HG03095 (cell line): ENCODE measurements at regions not wholly inside any gene's neighbourhood (a gene's known extent, or its start where the extent isn't known, plus 50 kb on each side); places are given as distances from the start of the nearest gene placed in this dataset.

ENCODE experiments used
- ATAC-seq: cut with Tn5 transposase; IDR thresholded peaks from one replicate; pipeline ENCODE4 v1.9.1; 2021; ENCODE audit warnings: moderate library complexity; ENCODE audit not compliant: unreplicated experiment

DNA sequence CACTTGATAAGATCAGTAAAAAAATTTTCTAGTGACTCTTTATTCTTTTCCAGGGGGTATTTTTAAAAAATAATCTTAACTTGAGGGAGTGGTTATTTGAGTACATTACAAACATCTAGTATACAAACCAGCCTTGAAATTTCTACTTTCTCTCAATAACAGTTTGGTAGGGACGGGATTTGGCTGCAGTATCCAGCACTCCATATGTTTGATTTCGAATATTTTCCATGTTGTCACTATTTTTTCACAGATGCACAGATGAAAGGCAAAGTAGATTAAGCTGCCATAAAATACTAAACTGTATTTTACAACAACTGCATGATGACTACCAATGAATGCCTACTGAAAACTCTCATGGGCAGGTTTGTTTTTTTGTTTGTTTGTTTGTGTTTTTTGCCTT, 225.0 kb downstream of the COX7B2 start:
- no peak for ATAC-seq

DNA sequence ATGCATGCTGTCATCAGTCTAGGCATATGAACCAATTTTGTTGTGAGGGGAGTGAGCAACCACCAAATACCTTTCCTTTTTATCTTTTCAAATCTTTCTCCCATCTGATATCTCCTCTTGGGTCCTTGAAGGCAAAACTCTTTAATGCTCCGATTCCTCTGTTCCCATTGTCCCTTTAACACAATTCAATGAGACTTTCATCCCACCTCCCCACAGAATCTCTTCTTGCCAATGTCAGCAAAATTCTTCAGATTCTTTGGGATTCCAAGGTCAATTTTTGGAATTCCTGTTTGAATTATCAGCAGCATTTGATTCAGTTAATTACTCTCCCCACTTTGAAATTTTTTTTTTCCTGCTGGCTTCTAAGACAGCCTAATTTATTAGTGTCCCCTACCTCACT, 232.7 kb downstream of the COX7B2 start:
- no peak for ATAC-seq

GRCh38 chr4:46674326-46674725, 234.7 kb downstream of the COX7B2 start:
- no peak for ATAC-seq

- ATAC-seq = no peak
Observed at GRCh38 chr4:46667790-46668189, 241.3 kb downstream of the COX7B2 start.

GRCh38 chr4:46656071-46656470, 253.0 kb downstream of the COX7B2 start:
- no peak for ATAC-seq

DNA sequence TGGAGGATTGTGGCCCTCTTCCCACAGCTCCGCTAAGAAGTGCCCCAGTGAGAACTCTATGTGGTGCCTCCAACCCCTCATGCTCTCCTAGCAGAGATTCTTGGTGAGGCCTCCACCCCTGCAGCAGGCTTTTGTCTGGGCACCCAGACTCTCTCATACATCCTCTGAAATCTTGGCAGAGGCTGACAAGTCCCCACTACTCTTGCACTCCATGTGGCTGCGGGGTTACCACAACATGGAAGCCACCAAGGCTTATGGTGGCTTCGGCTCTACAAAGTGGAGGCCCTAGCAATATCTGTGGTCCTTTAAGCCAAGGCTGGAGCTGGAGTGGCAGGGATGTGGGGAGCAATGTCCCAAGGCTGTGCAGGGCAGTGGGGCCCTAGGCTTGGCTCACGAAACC, 255.2 kb downstream of the COX7B2 start:
- no peak for ATAC-seq

DNA sequence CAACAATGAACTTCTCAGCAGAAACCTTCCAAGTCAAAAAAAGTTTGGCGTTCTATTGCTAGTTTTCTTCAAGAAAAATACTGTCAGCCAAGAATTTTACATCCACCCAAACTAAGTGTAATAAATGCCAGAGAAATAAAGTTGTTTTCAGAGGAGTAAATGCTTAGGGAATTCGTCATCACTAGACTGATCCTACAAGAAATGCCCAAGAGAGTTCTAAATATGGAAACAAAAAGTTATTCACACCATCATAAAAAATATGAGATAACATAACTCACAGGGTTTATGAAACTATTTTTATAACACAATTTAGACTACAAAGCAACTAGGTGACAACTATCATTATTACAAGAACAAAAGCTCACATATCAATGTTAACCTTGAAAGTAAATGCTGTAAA, 259.5 kb upstream of the GABRA2 start:
- no peak for ATAC-seq

GRCh38 chr4:46648088-46648744, 258.3 kb upstream of the GABRA2 start:
- peak; percentile 91 for ATAC-seq

GRCh38 chr4:46645126-46645525, 255.2 kb upstream of the GABRA2 start:
- no peak for ATAC-seq
